ENCODE measurements at regions not wholly inside any gene's neighbourhood (a gene's known extent, or its start where the extent isn't known, plus 50 kb on each side); places are given as distances from the start of the nearest gene placed in this dataset.

DNA sequence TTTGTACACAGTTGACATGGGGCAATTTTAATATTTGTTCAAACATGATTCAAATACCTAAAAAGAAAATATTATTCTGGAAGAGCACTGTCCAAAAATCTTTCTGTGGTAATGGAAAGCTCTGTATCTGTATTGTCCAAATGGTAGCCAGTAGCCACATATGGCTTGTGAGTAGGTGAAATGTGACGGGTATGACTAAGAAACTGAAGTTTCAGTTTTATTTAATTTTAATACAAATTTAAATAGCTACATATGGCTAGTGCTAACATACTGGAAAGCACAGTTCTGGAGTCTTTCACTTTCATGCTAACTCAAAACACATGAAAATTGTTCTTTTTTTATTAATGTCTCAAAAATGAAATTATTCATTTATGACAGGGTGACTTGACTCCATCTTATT, 132.6 kb downstream of the PLK2 start:
- no peak overlapping the region for H3K4me3 ChIP-seq (ENCODE audit: low read depth, low read length)
- H3K27me3 ChIP-seq (ENCODE audit: control insufficient read depth, insufficient read depth, low read length) = no peaks in the 10 kb centered on the region
- TF ChIP-seq, protein P1, sequence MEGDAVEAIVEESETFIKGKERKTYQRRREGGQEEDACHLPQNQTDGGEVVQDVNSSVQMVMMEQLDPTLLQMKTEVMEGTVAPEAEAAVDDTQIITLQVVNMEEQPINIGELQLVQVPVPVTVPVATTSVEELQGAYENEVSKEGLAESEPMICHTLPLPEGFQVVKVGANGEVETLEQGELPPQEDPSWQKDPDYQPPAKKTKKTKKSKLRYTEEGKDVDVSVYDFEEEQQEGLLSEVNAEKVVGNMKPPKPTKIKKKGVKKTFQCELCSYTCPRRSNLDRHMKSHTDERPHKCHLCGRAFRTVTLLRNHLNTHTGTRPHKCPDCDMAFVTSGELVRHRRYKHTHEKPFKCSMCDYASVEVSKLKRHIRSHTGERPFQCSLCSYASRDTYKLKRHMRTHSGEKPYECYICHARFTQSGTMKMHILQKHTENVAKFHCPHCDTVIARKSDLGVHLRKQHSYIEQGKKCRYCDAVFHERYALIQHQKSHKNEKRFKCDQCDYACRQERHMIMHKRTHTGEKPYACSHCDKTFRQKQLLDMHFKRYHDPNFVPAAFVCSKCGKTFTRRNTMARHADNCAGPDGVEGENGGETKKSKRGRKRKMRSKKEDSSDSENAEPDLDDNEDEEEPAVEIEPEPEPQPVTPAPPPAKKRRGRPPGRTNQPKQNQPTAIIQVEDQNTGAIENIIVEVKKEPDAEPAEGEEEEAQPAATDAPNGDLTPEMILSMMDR (IDR thresholded peaks at IDR 0.05; ENCODE audit: insufficient read depth, low read length, severe bottlenecking) = no peak
- H3K36me3 ChIP-seq (ENCODE audit: control insufficient read depth, insufficient read depth, low read length) = no peaks in the 10 kb centered on the region
- DNase-seq (ENCODE audit: low read depth) (no peak), FAIRE-seq (no peak)

DNA sequence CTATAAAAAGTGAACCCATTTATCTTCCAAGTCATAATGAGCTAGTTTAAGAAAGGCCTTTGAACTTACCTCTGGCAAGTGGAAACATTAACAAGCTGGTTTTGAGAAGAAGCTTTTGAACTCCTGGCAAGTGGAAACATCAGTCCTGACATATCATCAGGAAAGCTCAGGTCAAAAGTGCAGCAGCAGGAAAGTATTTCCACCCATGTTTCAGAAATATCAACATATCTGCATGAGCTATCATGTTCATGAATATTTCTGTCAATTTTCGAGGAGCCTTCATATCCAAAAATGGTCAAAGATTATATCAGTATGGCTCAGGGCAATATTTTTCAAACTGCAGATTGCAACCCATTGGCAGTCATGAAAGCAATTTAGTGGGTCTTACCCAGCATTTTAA, 133.9 kb downstream of the PLK2 start:
- H3K27me3 ChIP-seq (ENCODE audit: control insufficient read depth, insufficient read depth, low read length) = no peaks in the 10 kb centered on the region
- H3K4me3 ChIP-seq (ENCODE audit: low read depth, low read length) = no peak overlapping the region
- DNase-seq (ENCODE audit: low read depth) (no peak), FAIRE-seq (no peak)
- TF ChIP-seq, protein P1 (IDR thresholded peaks at IDR 0.05; ENCODE audit: insufficient read depth, low read length, severe bottlenecking) = no peak
- no peaks in the 10 kb centered on the region for H3K36me3 ChIP-seq (ENCODE audit: control insufficient read depth, insufficient read depth, low read length)

DNA sequence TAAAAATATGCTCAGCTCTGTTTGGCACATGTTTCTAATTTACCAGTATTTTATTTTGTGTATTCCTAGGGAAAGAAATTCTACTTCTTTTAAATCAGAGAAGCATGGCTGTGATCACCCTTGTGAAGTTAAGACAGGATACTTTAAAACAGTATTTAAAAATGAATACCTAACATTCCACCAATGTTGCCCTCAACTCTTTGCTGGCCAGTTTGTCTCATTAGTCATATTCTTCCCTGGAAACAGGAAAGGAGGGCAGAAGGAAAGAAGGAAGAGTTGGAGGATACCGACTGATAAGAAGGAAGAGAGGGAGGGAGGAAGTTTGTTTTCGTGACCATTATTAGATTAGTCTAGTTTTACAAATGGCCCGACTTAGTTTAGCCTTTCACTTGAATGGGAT, 137.4 kb downstream of the PLK2 start:
- DNase-seq (ENCODE audit: low read depth) = peak; percentile 29
- TF ChIP-seq, protein P1 (IDR thresholded peaks at IDR 0.05; ENCODE audit: insufficient read depth, low read length, severe bottlenecking) = no peak
- H3K27me3 ChIP-seq (ENCODE audit: control insufficient read depth, insufficient read depth, low read length) = no peaks in the 10 kb centered on the region
- no peak for FAIRE-seq
- H3K36me3 ChIP-seq (ENCODE audit: control insufficient read depth, insufficient read depth, low read length) = no peaks in the 10 kb centered on the region
- H3K4me3 ChIP-seq (ENCODE audit: low read depth, low read length) = no peak overlapping the region

DNA sequence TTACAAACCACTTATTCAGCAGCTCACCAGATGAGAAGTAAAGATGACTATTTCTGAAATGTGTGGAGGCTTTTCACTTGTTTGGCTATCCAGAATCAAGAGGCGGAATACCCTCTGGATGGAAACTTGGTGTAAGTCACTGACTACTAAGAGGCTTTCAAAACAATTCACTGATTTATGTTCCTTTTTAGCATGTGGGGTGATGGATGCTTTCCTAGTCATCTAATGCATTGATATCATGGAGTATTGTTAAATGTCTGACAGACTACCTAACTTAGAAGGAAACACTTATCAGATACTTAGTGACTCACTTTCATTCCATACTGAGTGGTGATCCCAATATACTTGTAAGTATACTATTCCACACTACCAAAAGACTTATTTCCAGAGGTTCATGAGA, 141.4 kb downstream of the PLK2 start:
- Histone ChIP-seq H3K4me3 (ENCODE audit: low read depth, low read length) (no peak overlapping the region), H3K27me3 (ENCODE audit: control insufficient read depth, insufficient read depth, low read length) (no peaks in the 10 kb centered on the region), H3K36me3 (ENCODE audit: control insufficient read depth, insufficient read depth, low read length) (no peaks in the 10 kb centered on the region)
- peak; percentile 50 for DNase-seq (ENCODE audit: low read depth)
- TF ChIP-seq, protein P1 (IDR thresholded peaks at IDR 0.05; ENCODE audit: insufficient read depth, low read length, severe bottlenecking) = no peak
- no peak for FAIRE-seq

DNA sequence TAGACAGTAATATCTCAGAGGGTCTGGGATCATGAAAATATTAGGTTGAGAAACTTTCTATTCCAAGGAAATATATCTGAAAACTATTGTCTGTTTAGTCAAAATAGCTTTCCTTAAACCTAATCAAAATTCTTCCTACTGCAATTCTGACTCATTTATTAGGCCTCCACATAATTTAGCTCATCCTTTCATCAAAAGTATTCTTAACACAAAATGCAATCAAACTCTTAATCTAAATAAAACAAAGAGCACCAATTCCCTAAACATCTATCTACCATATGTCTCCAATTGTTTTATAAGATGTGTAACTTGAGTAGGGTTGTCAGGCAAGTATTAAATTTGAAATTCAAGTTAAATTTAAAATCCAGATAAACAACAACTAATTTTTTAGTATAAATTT, 142.1 kb downstream of the PLK2 start:
- TF ChIP-seq, protein P1 (IDR thresholded peaks at IDR 0.05; ENCODE audit: insufficient read depth, low read length, severe bottlenecking) = no peak
- no peaks in the 10 kb centered on the region for H3K36me3 ChIP-seq (ENCODE audit: control insufficient read depth, insufficient read depth, low read length)
- H3K4me3 ChIP-seq (ENCODE audit: low read depth, low read length) = no peak overlapping the region
- FAIRE-seq (no peak), DNase-seq (ENCODE audit: low read depth) (no peak)
- no peaks in the 10 kb centered on the region for H3K27me3 ChIP-seq (ENCODE audit: control insufficient read depth, insufficient read depth, low read length)

DNA sequence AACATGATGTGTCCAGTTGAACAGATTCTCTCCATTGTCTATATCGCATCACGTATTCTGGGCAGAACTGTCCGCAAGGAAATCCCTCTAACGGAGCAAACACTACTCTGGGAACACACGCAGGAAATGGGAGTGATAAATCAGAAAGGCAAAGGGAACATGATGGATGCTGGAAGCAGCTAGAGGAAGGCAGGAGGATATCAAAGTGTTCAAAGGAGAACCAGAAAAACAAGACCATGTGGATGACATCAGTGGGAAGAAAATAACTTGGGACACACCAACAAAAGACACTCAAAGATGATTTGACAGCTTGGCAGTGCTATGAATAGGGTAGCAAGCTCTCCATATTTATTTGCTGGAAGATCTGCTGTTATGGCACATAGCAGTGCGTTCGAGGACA, 142.9 kb downstream of the PLK2 start:
- TF ChIP-seq, protein P1 (IDR thresholded peaks at IDR 0.05; ENCODE audit: insufficient read depth, low read length, severe bottlenecking) = no peak
- Histone ChIP-seq H3K27me3 (ENCODE audit: control insufficient read depth, insufficient read depth, low read length) (no peaks in the 10 kb centered on the region), H3K36me3 (ENCODE audit: control insufficient read depth, insufficient read depth, low read length) (no peaks in the 10 kb centered on the region), H3K4me3 (ENCODE audit: low read depth, low read length) (no peak overlapping the region)
- FAIRE-seq = no peak
- no peak for DNase-seq (ENCODE audit: low read depth)
